Ovary (tissue), 3 donors: ENCODE measurements at regions not wholly inside any gene's neighbourhood (a gene's known extent, or its start where the extent isn't known, plus 50 kb on each side); places are given as distances from the start of the nearest gene placed in this dataset.

Source experiments
- EP300 ChIP-seq: sonication (generic); formaldehyde crosslinking; IDR thresholded peaks from one replicate; pipeline ENCODE4 v1.6.1; 2017; ENCODE audit warnings: antibody characterized with exemption
- POLR2A ChIP-seq: fragments of 450-650 bp; IDR thresholded peaks from one replicate; pipeline ENCODE4 v1.6.1; 2017; ENCODE audit warnings: antibody characterized with exemption, mild to moderate bottlenecking, moderate library complexity
- TF ChIP-seq, protein P1 (sequence below), 3 donors: fragments of 450-650 bp in 2 of 3; fragments of 200-600 bp in 1 of 3; IDR thresholded peaks; one replicate each; pipeline versions ENCODE4 v1.5.1 to v1.8.0; 2016 to 2022; ENCODE audit warnings: antibody characterized with exemption in 3 of 3, mild to moderate bottlenecking in 1 of 3
- donor health status: DM: no; HTN: no; CAD: no.

DNA sequence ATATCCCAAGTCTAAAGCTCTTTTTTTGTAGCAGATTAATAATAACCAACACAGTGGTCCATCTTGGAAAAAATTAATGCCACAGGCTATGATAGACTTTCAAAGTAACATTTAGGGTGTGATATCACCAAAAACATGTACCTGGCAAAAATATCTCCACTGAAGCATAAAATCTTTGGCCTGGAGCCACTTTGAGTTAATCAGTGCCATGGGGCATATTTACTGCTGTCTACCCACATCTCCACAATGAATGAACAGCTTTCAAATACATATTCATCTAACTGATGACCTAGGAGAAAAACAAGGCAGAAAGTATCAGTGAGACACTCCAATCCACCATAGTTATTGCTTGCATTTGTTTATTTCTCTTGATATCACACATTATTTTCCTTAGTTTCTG is 296.0 kb upstream of the MDFIC2 start:
- TF ChIP-seq, protein P1, sequence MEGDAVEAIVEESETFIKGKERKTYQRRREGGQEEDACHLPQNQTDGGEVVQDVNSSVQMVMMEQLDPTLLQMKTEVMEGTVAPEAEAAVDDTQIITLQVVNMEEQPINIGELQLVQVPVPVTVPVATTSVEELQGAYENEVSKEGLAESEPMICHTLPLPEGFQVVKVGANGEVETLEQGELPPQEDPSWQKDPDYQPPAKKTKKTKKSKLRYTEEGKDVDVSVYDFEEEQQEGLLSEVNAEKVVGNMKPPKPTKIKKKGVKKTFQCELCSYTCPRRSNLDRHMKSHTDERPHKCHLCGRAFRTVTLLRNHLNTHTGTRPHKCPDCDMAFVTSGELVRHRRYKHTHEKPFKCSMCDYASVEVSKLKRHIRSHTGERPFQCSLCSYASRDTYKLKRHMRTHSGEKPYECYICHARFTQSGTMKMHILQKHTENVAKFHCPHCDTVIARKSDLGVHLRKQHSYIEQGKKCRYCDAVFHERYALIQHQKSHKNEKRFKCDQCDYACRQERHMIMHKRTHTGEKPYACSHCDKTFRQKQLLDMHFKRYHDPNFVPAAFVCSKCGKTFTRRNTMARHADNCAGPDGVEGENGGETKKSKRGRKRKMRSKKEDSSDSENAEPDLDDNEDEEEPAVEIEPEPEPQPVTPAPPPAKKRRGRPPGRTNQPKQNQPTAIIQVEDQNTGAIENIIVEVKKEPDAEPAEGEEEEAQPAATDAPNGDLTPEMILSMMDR (IDR thresholded peaks at IDR 0.05) = no peak
- TF ChIP-seq POLR2A (no peak), EP300 (no peak)
